ENCODE measurements at regions not wholly inside any gene's neighbourhood (a gene's known extent, or its start where the extent isn't known, plus 50 kb on each side); places are given as distances from the start of the nearest gene placed in this dataset.

DNA sequence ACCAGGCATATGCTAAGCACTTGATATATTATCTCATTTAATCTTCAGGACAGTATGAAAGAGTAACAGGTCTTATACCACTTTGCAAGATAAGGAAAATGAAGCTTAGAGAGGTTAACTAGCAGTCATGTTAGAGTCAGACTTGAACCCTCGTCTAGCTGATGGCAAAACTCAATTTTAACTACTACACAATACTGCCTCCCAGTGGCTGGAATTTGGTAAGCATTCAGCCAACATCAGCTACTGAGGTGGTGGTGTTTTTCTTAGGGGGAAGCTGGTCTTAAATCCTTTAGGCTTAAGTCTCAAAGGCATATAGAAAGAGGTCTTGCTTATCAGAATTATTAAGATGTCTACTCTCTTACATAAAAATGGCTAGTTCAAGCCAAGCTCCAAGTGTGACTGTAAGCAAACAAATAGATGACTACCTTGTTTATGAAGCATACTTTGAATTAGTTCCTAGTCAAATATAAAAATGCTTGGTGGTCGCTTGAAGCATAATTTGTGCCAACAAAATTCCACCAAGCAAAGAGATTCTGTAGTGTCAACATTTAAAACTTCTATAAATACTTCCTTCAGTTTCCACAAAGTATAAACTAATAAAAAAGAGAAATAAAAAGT lies 325.4 kb upstream of the FIGN start:
- Histone ChIP-seq H3K27me3 (ENCODE audit: control insufficient read depth in 2 of 2, insufficient read depth in 2 of 2, low read length in 2 of 2) (no peaks in the 10 kb centered on the region), H3K36me3 (ENCODE audit: control insufficient read depth in 2 of 2, extremely low read depth in 1 of 2, insufficient read depth in 2 of 2, low read length in 2 of 2) (no peaks in the 10 kb centered on the region), H3K27ac (ENCODE audit: insufficient read depth, low read depth, low read length) (no peak overlapping the region), H2AFZ (ENCODE audit: low read depth, low read length) (no peak overlapping the region), H4K20me1 (replicated peaks; ENCODE audit: control insufficient read depth, extremely low read depth, insufficient read depth, low read length) (no peaks in the 10 kb centered on the region), H3K4me3 (replicated peaks in 1 of 3; ENCODE audit: insufficient read depth in 1 of 3, low read depth in 1 of 3, low read length in 3 of 3) (no peak overlapping the region), H3K79me2 (ENCODE audit: control insufficient read depth, insufficient read depth, low read length) (no peaks in the 10 kb centered on the region), H3K9me3 (replicated peaks; ENCODE audit: control insufficient read depth, insufficient read depth, low read length) (no peaks in the 10 kb centered on the region), H3K4me2 (ENCODE audit: insufficient read depth, low read length) (no peak overlapping the region), H3K9me1 (replicated peaks; ENCODE audit: control insufficient read depth, extremely low read depth, insufficient read depth, low read length) (no peaks in the 10 kb centered on the region), H3K9ac (replicated peaks; ENCODE audit: extremely low read depth, insufficient read depth, low read length) (no peak overlapping the region), H3K4me1 (ENCODE audit: control insufficient read depth, extremely low read depth, insufficient read depth, low read length) (no peaks in the 10 kb centered on the region)
- intact Hi-C loops (cut with micrococcal nuclease) (loop anchor here (1.0 to 5.0 kb wide), 8 partner anchors 434 to 906 kb away; no protein-coding TSS in a partner anchor), dilution Hi-C loops (cut with MboI; ENCODE audit: extremely low pct_ligation_motif_present, low sequenced_read_pairs) (no loop called here)
- DNase-seq (ENCODE audit: low read depth, low spot score) (peak; percentile 61), FAIRE-seq (peak; percentile 83)
- no TSS peak for BruUV-seq (replicated peaks)
- ChIA-PET CTCF (interaction anchor here (0.6 to 5.6 kb wide), 48 partner anchors 9 to 909 kb away, joined by 3 to 152 read pairs (median 4); partner anchors contain the start of gene FIGN), POLR2A (no interaction called here)
- no peak for TF ChIP-seq FOS (IDR thresholded peaks at IDR 0.05; ENCODE audit: borderline replicate concordance, insufficient read depth, low read length)
- TF ChIP-seq, protein P1, sequence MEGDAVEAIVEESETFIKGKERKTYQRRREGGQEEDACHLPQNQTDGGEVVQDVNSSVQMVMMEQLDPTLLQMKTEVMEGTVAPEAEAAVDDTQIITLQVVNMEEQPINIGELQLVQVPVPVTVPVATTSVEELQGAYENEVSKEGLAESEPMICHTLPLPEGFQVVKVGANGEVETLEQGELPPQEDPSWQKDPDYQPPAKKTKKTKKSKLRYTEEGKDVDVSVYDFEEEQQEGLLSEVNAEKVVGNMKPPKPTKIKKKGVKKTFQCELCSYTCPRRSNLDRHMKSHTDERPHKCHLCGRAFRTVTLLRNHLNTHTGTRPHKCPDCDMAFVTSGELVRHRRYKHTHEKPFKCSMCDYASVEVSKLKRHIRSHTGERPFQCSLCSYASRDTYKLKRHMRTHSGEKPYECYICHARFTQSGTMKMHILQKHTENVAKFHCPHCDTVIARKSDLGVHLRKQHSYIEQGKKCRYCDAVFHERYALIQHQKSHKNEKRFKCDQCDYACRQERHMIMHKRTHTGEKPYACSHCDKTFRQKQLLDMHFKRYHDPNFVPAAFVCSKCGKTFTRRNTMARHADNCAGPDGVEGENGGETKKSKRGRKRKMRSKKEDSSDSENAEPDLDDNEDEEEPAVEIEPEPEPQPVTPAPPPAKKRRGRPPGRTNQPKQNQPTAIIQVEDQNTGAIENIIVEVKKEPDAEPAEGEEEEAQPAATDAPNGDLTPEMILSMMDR (IDR thresholded peaks at IDR 0.05; ENCODE audit: extremely low read depth in 1 of 2, insufficient read depth in 1 of 2, low read depth in 1 of 2, low read length in 2 of 2), result peak; percentile 53 to 58

DNA sequence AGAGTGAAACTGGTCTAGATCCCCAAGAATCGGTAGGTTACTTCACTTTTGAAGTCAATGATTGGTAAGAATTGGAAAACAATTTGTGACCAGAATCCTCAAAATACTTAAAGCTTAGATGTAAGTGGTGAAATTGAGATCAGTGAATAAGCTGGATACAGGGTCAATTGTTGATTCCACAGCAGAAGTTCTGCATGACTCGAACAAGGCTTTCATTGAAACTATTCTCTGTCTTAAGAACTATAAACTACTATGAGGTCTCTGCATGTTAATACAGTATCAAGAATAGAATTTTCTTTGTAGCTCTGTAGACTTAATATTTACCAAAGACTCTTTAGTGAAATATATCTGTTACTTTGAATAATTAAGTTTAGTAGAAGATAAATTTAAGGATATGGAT lies 324.2 kb upstream of the FIGN start:
- H3K9me3 ChIP-seq (replicated peaks; ENCODE audit: control insufficient read depth, insufficient read depth, low read length), result no peaks in the 10 kb centered on the region
- no peak overlapping the region for H3K4me3 ChIP-seq (replicated peaks in 1 of 3; ENCODE audit: insufficient read depth in 1 of 3, low read depth in 1 of 3, low read length in 3 of 3)
- DNase-seq (ENCODE audit: low read depth, low spot score) (no peak), FAIRE-seq (no peak)
- H3K27ac ChIP-seq (ENCODE audit: insufficient read depth, low read depth, low read length), result no peak overlapping the region
- intact Hi-C loops (cut with micrococcal nuclease), result loop anchor here (2.0 to 5.0 kb wide), 2 partner anchors 435 to 477 kb away; no protein-coding TSS in a partner anchor
- no peak overlapping the region for H2AFZ ChIP-seq (ENCODE audit: low read depth, low read length)
- H3K9me1 ChIP-seq (replicated peaks; ENCODE audit: control insufficient read depth, extremely low read depth, insufficient read depth, low read length), result no peaks in the 10 kb centered on the region
- no peaks in the 10 kb centered on the region for H3K79me2 ChIP-seq (ENCODE audit: control insufficient read depth, insufficient read depth, low read length)
- H3K4me1 ChIP-seq (ENCODE audit: control insufficient read depth, extremely low read depth, insufficient read depth, low read length), result no peaks in the 10 kb centered on the region
- no peaks in the 10 kb centered on the region for H3K27me3 ChIP-seq (ENCODE audit: control insufficient read depth in 2 of 2, insufficient read depth in 2 of 2, low read length in 2 of 2)
- H3K36me3 ChIP-seq (ENCODE audit: control insufficient read depth in 2 of 2, extremely low read depth in 1 of 2, insufficient read depth in 2 of 2, low read length in 2 of 2), result no peaks in the 10 kb centered on the region
- ChIA-PET CTCF (interaction anchor here (1.0 to 5.6 kb wide), 10 partner anchors 14 to 908 kb away, joined by 3 to 152 read pairs (median 32); no protein-coding TSS in a partner anchor), POLR2A (no interaction called here)
- H3K4me2 ChIP-seq (ENCODE audit: insufficient read depth, low read length), result no peak overlapping the region
- TF ChIP-seq FOS (IDR thresholded peaks at IDR 0.05; ENCODE audit: borderline replicate concordance, insufficient read depth, low read length), result no peak
- TF ChIP-seq MYC (IDR thresholded peaks at IDR 0.05; ENCODE audit: low read depth, low read length), result no peak
- no peak for TF ChIP-seq JUN (IDR thresholded peaks at IDR 0.05; ENCODE audit: borderline replicate concordance, insufficient read depth, insufficient read length, low read depth)
- TF ChIP-seq, protein P1 (IDR thresholded peaks at IDR 0.05; ENCODE audit: extremely low read depth in 1 of 2, insufficient read depth in 1 of 2, low read depth in 1 of 2, low read length in 2 of 2), result no peak
- no peak for TF ChIP-seq POLR2A (IDR thresholded peaks at IDR 0.05; ENCODE audit: low read depth, low read length)
- TF ChIP-seq GATA2 (IDR thresholded peaks at IDR 0.05; ENCODE audit: insufficient read depth, insufficient read length, low read depth, low read length), result no peak
- no peak for TF ChIP-seq EZH2 (IDR thresholded peaks at IDR 0.05; ENCODE audit: borderline replicate concordance, low read depth, low read length, severe bottlenecking)
- no peak for TF ChIP-seq POLR2AphosphoS5 (IDR thresholded peaks at IDR 0.05; ENCODE audit: insufficient read depth, low read depth, low read length)
- TF ChIP-seq, protein P2, sequence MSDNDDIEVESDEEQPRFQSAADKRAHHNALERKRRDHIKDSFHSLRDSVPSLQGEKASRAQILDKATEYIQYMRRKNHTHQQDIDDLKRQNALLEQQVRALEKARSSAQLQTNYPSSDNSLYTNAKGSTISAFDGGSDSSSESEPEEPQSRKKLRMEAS (IDR thresholded peaks at IDR 0.05; ENCODE audit: insufficient read depth, insufficient read length), result no peak
- H3K9ac ChIP-seq (replicated peaks; ENCODE audit: extremely low read depth, insufficient read depth, low read length), result no peak overlapping the region
- BruUV-seq (replicated peaks), result no TSS peak
- H4K20me1 ChIP-seq (replicated peaks; ENCODE audit: control insufficient read depth, extremely low read depth, insufficient read depth, low read length), result no peaks in the 10 kb centered on the region
- dilution Hi-C loops (cut with MboI; ENCODE audit: extremely low pct_ligation_motif_present, low sequenced_read_pairs), result no loop called here

Measured in endothelial cell of umbilical vein (primary cell).